GDM1 (cell line): ENCODE measurements at regions not wholly inside any gene's neighbourhood (a gene's known extent, or its start where the extent isn't known, plus 50 kb on each side); places are given as distances from the start of the nearest gene placed in this dataset.
"Not testable (repeated sequence)": the region's sequence is repeated elsewhere in the genome, so short reads cannot be mapped to it uniquely, and the experiment has no call there.

ENCODE experiments used
- DNase-seq: peaks from one replicate; lab custom pipeline; 2025; lab: John Stamatoyannopoulos, UW

DNA sequence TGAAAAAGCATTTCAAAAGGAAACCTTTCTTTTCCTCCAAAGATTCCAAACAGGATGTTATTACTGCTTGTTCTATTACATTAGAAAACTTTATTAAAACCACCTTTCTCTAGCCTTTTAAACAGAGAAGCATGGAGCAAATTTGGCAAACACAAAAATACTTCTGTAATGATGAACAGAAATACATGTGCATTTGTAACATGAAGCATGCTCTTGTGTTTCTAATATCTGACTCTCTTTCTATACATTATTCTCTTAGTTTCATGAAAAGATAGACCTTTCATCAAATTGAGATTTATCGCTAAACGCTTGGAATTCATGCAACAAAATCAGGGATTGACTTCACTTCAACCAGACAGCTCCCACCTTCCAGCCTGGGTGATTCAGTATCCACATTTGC is 152.8 kb upstream of the IRS2 start:
- DNase-seq, result no peak

DNA sequence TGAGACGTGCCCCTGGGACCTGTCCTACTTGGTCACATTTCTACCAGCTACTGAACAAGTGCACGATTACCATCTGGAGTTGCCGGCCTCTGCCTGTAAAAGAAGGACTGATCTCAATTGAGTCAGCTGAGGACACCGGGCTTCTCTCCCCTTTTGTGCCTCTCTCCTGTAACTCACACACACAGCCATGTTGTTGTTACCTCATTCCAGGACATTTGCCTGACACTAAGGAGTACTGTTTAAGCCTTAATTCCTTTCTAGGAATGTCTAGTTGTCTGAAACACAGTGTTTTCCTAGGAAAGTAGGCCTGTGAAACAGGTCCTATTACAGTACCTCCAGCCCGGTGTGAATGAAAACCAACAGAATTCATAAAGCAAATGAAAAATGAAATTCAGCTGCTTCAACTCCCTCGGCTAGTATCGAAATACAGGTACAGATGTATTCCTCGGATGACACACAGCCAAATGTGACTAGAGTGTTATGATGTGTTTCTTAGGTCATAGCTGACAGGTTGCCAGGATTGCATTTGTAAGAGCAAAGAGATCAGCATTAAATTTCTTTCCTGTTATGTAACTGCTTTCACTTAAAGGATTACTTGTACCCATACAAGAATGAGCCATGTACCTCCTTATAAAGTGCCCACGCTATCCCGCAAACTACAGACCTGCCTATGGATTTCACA is 152.0 kb upstream of the IRS2 start:
- no peak for DNase-seq

DNA sequence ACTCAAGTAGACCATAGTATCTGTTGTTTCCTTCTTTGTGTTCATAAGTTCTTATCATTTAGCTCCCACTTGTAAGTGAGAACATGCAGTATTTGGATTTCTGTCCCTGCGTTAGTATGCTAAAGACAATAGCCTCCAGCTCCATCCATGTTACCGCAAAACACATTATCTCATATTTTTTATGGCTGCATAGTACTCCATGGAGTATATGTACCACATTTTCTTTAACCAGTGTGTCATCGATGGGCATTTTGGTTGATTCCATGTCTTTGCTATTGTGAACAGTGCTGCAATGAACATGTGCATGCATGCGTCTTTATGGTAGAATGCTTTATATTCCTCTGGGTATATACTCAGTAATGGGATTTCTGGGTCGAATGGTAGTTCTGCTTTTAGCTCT is 148.1 kb upstream of the IRS2 start:
- DNase-seq, result not testable (repeated sequence)

GRCh38 chr13:109933476-109933875 is 147.1 kb upstream of the IRS2 start:
- no peak for DNase-seq

- no peak for DNase-seq
Measured at GRCh38 chr13:109924376-109924775, 138.0 kb upstream of the IRS2 start.

DNA sequence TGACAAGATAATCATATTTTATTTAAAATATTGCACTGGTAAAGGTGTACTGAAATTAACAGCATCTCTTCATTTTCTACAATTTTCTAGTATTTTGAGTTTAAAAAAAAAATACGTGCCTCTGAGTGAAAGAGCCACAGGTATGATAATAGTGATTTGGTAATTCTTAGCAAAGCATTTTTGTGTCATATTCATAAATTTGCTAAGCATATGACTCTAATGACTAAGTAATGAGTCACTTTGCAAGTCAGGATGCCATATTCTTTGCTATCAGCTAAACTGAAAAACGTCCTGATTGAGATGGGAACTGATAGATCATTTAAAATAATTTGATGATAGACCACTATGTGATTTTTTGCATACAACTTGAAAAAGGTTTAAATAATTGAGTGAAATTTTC is 136.1 kb upstream of the IRS2 start:
- DNase-seq, result no peak

DNA sequence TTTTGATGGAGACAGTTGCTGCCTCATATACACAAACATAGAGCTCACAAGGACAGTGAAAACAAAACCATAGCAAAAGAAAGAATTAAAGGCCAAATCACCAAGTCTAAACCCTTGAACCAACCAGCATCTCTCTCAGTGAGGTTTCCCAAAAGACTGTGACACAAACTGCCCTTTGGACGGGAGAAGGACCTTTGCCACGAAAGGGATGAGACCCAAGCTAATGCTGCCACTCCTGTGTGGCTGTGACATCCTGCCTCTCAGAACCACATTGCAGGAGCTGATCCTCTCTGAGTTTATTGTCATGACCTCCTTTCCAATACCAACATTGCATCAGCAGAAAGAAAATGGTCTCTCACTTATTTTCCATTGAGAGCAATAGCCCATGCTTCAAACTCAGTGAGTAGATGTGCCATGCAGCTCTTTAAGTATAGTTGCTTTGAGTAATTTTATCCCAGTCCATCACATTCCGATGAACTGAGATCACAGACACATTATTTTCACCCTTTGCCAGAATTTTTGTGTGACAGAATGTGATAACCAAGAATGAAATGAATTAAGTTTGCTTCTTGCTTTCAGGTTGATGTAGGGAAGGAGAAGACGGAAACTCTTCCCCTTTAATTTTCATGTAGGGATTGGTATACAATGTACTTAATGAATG is 133.5 kb upstream of the IRS2 start:
- DNase-seq, result no peak

GRCh38 chr13:109918179-109918711 is 131.9 kb upstream of the IRS2 start:
- no peak for DNase-seq

DNA sequence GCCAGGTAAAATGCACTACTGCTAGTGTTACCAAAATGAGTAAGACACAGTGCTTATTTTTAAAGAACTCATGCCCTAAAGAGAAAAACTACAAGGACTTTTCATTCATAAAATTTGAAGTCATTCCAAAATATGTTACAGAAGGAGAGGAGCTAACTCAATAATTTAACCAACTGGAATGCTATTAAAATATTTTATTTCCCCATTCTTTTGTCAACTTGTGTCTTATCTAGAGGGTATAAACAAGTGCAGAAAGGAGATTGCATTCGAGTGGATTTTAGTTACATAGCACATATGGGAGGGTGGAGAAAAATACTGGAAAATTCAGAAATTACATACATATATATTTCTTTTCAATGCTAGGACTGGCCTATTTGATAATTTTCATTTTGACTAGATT is 131.0 kb upstream of the IRS2 start:
- DNase-seq, result no peak

- DNase-seq, result no peak
Measured at GRCh38 chr13:109913936-109914510, 127.6 kb upstream of the IRS2 start.

DNA sequence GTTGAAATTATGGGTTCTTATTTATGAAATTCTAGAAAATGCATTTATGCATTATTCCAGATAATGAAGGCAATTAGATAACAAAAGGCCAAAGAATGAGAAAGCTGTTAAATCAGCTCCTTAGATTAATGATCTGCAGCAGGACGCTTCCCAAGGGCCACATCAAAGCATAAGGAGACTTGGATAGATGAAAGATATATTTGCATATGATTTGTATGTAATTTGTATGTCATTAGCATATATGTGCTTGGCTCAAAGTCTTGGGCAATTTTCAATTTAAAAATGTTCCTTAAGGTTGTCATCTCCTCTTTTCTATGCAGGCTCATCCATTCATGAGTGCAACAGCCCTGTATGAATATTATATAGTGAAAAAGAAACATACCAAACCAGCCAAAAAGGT is 126.8 kb upstream of the IRS2 start:
- no peak for DNase-seq

DNA sequence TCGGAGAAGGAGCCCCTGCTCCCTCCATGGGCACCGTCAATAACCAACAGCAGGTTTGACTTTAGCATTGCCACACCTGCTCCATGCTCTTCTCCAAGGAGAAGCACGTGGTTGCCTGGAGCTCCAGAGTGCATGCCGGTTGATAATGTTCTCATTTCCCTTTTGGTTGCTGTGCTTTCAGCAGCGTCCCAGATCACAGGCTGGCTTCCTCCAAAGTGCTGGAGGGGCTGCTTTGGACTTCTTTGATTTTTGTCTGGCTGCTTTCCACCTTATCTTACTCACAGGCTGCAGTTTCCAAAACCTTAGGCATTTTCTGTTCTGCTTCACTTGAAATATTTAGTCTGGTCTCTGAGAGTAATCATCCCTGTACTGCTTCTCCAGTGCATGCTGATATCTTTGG is 123.8 kb upstream of the IRS2 start:
- no peak for DNase-seq

- no peak for DNase-seq
Measured at GRCh38 chr13:109906976-109907375, 120.6 kb upstream of the IRS2 start.

DNA sequence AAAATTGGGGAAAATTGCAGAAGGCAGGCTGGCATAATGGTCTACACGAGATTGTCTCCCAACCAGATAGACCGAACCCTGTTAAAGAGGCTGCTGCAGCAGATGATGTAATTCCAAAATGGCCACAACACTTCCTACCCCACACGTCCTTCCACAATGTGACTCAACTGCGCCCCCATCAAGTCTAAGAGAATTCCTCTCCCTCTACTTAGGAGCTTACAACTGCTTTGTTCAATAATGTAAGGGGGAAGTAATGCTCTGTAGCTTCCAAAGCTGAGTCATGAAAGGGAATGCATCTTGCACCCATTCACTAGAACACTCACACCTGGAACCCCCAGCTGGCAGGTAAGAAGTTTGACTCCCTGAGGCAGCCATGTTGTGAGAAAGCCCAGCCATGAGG is 117.8 kb upstream of the IRS2 start:
- DNase-seq, result no peak

- no peak for DNase-seq
Measured at GRCh38 chr13:109900741-109901140, 114.4 kb upstream of the IRS2 start.

GRCh38 chr13:109900320-109900719 is 113.9 kb upstream of the IRS2 start:
- DNase-seq, result no peak

DNA sequence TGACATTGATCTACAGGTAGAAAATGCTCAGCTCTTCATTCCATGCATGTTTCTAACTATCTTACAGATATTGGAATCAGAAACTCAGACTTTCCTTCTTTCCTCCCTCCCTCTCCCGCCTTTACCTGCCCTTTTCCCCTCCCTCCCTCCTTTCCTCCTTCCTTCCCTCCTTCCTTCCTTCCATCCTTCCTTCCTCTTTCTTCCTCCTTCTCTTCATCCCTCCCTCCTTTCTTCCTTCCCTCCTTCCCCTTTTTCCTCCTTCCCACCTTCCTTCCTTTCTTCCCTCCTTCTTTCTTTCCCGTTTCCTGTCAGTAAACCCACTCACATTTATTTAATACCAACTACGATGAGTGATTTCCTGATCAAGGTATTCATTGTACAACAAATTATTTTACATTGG is 113.4 kb upstream of the IRS2 start:
- DNase-seq, result no peak

- no peak for DNase-seq
Measured at GRCh38 chr13:109899316-109899715, 112.9 kb upstream of the IRS2 start.

DNA sequence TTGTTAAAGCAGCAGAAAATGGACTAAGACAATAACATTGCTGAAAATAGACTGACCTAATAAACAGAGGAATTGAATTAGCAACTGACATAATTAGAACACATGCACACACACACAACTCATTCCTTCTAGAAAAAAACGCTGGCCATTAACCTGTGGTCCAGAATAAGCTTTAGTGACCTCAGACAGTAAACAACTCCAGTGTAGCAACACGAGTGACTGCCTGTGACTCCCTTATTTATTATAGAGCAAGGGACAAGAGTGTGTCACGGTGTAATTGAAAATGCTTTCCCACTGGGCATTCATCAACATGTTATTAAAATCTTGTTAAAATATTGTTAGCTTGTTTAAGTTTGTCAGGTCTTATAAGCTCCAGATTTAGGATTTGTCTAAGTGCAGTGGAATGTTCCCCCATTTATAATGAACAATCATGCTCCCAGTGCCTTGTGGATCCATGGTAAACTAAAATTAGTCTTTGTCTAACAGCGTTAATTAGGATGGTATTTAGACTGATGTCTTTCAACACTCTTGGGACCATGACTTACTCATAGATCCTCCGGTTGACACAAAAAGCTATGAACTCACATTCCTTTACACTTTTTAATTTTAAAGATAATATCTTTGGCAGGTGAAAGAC is 111.7 kb upstream of the IRS2 start:
- no peak for DNase-seq

GRCh38 chr13:109892101-109892500 is 105.7 kb upstream of the IRS2 start:
- DNase-seq, result no peak

DNA sequence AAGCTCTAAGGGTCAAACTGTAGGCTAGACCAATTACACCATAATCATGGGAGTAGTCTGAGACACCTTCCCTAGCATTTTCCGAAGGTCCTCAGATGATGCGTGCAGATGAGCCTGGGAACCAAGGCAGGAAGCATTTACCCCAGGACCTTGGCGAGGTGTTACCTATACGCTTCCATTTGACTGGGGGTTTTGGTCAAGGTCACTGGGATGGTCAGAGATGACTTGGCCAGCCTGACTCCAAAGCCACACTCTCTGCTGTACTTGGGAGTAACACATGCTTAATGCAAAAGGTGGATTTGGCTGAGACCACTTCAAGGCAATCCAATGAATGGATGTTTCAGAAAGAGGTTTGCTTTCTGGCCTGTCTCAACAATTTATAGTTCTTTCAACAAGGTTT is 98.9 kb upstream of the IRS2 start:
- DNase-seq, result no peak

DNA sequence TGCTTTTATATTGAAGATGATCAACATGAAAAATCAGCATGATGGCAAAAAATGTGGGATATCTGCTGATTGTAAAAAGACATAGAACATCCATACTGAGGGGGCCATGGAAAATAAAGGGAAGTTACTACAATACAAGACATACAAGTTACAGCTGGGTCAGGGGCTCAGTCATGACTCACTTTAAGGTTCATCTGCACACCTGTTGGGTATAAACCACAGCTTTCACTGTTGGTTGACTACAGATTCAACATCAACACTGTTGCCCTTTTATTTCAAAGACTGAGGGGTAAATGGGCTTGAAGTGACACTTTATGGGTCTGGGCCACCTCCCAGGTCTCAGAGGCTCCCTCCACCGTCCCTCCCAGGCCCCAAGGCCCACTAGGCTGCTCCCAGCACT is 98.1 kb upstream of the IRS2 start:
- no peak for DNase-seq
